ENCODE measurements at regions not wholly inside any gene's neighbourhood (a gene's known extent, or its start where the extent isn't known, plus 50 kb on each side); places are given as distances from the start of the nearest gene placed in this dataset.

- TF ChIP-seq CTCF (IDR thresholded peaks at IDR 0.05; ENCODE audit: insufficient read depth, low read length, poor library complexity, severe bottlenecking): no peak
- TF ChIP-seq EZH2phosphoT487 (conservative IDR thresholded peaks at IDR 0.05; ENCODE audit: low read length): no peak
Observed at GRCh38 chr10:31133792-31134310, 102.2 kb upstream of the ZNF438 start.

All from SU-DHL-6 (cell line).